ENCODE measurements at regions not wholly inside any gene's neighbourhood (a gene's known extent, or its start where the extent isn't known, plus 50 kb on each side); places are given as distances from the start of the nearest gene placed in this dataset.
A peak's percentile ranks its signal among the peaks of the same experiment; 100 is the strongest.

DNA sequence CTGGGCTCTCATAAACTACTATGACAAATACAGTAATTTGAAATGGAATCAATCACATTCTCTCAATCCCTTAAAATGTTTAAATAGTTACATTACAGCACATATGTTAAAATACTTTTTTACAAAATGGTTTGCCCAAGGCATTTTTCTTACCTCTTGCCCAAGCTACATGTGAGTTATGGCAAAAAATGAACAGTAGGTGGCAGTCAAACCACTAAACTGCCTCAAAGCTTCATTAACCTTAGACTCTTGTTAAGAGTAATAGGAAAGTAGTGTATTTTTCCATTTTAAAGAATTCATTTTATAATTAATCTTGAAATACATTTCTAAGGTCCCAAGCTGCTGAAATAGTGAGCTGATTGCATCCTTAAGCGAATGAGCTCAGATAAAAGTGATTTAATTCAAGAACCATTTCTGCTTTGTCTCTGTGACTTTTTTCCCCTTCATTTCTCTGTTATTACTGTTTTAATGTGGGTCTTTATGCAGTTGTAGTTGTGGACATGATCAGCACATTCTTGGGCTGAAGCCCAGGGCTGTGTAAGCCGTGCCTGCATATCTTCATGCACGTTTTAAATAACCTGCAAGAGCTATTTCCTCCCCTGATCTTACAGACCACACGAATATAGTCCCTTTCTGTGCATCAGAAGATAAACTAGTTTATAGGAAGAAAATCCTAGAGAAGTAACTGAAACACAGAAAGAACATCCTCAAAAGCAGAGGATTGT is 311.8 kb downstream of the LNPK start:
- no peak overlapping the region for H3K4me3 Mint-ChIP-seq
- ChIA-PET POLR2A (no interaction called here), CTCF (interaction anchor here (0.6 to 2.2 kb wide), 19 partner anchors 9 to 408 kb away, joined by 3 to 28 read pairs (median 4); partner anchors contain the start of gene LNPK)
- DNase-seq (ENCODE audit: low spot score) = peak; percentile 21
- no peak overlapping the region for H3K27ac Mint-ChIP-seq
- TF ChIP-seq, protein P1, sequence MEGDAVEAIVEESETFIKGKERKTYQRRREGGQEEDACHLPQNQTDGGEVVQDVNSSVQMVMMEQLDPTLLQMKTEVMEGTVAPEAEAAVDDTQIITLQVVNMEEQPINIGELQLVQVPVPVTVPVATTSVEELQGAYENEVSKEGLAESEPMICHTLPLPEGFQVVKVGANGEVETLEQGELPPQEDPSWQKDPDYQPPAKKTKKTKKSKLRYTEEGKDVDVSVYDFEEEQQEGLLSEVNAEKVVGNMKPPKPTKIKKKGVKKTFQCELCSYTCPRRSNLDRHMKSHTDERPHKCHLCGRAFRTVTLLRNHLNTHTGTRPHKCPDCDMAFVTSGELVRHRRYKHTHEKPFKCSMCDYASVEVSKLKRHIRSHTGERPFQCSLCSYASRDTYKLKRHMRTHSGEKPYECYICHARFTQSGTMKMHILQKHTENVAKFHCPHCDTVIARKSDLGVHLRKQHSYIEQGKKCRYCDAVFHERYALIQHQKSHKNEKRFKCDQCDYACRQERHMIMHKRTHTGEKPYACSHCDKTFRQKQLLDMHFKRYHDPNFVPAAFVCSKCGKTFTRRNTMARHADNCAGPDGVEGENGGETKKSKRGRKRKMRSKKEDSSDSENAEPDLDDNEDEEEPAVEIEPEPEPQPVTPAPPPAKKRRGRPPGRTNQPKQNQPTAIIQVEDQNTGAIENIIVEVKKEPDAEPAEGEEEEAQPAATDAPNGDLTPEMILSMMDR (IDR thresholded peaks at IDR 0.05) = peak; percentile 17; the same call in 1 of the 2 replicates
- no peak for TF ChIP-seq ZNF263 (CRISPR knock-in tag; IDR thresholded peaks at IDR 0.05; ENCODE audit: low read depth)
- TF ChIP-seq ZNF396 (CRISPR knock-in tag; IDR thresholded peaks at IDR 0.05; ENCODE audit: borderline replicate concordance) = no peak
- no peak for TF ChIP-seq JAZF1 (CRISPR knock-in tag; IDR thresholded peaks at IDR 0.05)
- no peak for TF ChIP-seq ERG (CRISPR knock-in tag; IDR thresholded peaks at IDR 0.05)
- TF ChIP-seq ZBTB21 (CRISPR knock-in tag; IDR thresholded peaks at IDR 0.05; ENCODE audit: borderline replicate concordance) = no peak
- no peak for TF ChIP-seq ZSCAN18 (CRISPR knock-in tag; IDR thresholded peaks at IDR 0.05)
- no peak for TF ChIP-seq CBFB (CRISPR knock-in tag; IDR thresholded peaks at IDR 0.05; ENCODE audit: low read depth)
- H3K4me1 Mint-ChIP-seq = peaks cover 5% of the 10 kb centered on the region
- no peaks in the 10 kb centered on the region for H3K36me3 Mint-ChIP-seq
- H3K27me3 Mint-ChIP-seq (ENCODE audit: low read depth) = no peaks in the 10 kb centered on the region
- ATAC-seq = peak; percentile 60; the same call in 1 of the 2 replicates
- H3K9me3 Mint-ChIP-seq = no peaks in the 10 kb centered on the region

DNA sequence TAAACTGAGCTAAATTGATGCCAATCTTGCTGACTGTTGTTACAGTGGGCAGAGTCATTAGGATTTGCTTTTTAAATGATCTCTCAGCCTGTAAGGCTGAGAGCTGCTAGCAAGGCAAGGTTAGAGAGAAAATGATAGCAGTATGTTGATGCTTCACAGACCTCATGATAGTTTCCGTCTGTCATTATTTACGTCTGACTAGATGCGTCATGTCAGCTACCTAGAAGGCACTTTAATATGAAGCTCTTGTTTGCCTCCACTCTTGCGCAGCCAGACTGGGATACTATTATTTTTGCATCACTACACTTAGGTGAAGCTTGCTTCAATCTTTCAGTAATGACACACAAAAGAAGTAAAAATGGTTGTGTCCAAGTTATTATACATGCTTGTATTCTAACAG is 313.8 kb downstream of the LNPK start:
- H3K4me1 Mint-ChIP-seq = peaks cover 2% of the 10 kb centered on the region; the same call in 1 of the 2 replicates
- H3K4me3 Mint-ChIP-seq = no peak overlapping the region
- H3K9me3 Mint-ChIP-seq = no peaks in the 10 kb centered on the region
- H3K27me3 Mint-ChIP-seq (ENCODE audit: low read depth) = no peaks in the 10 kb centered on the region
- CTCF ChIA-PET = interaction anchor here (1.0 to 1.2 kb wide), 2 partner anchors 186 to 410 kb away, joined by 3 read pairs; no protein-coding TSS in a partner anchor
- no peak for ATAC-seq
- POLR2A ChIA-PET = no interaction called here
- no peak overlapping the region for H3K27ac Mint-ChIP-seq
- H3K36me3 Mint-ChIP-seq = no peaks in the 10 kb centered on the region
- DNase-seq (ENCODE audit: low spot score) = no peak
- TF ChIP-seq, protein P2, sequence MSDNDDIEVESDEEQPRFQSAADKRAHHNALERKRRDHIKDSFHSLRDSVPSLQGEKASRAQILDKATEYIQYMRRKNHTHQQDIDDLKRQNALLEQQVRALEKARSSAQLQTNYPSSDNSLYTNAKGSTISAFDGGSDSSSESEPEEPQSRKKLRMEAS (CRISPR knock-in tag; IDR thresholded peaks at IDR 0.05) = no peak
- TF ChIP-seq NR1H2 (CRISPR knock-in tag; IDR thresholded peaks at IDR 0.05) (no peak), IRF1 (CRISPR knock-in tag; IDR thresholded peaks at IDR 0.05) (no peak), OVOL2 (CRISPR knock-in tag; IDR thresholded peaks at IDR 0.05; ENCODE audit: borderline replicate concordance) (no peak), CREM (CRISPR knock-in tag; IDR thresholded peaks at IDR 0.05) (no peak), STAT6 (CRISPR knock-in tag; conservative IDR thresholded peaks at IDR 0.05; ENCODE audit: low read depth) (no peak), ZNF281 (CRISPR knock-in tag; IDR thresholded peaks at IDR 0.05) (no peak), ERG (CRISPR knock-in tag; IDR thresholded peaks at IDR 0.05) (no peak), JUN (CRISPR knock-in tag; IDR thresholded peaks at IDR 0.05) (no peak), ZNF396 (CRISPR knock-in tag; IDR thresholded peaks at IDR 0.05; ENCODE audit: borderline replicate concordance) (no peak), ZNF263 (CRISPR knock-in tag; IDR thresholded peaks at IDR 0.05; ENCODE audit: low read depth) (no peak), SMAD4 (CRISPR knock-in tag; IDR thresholded peaks at IDR 0.05) (no peak)
- TF ChIP-seq, protein P3, sequence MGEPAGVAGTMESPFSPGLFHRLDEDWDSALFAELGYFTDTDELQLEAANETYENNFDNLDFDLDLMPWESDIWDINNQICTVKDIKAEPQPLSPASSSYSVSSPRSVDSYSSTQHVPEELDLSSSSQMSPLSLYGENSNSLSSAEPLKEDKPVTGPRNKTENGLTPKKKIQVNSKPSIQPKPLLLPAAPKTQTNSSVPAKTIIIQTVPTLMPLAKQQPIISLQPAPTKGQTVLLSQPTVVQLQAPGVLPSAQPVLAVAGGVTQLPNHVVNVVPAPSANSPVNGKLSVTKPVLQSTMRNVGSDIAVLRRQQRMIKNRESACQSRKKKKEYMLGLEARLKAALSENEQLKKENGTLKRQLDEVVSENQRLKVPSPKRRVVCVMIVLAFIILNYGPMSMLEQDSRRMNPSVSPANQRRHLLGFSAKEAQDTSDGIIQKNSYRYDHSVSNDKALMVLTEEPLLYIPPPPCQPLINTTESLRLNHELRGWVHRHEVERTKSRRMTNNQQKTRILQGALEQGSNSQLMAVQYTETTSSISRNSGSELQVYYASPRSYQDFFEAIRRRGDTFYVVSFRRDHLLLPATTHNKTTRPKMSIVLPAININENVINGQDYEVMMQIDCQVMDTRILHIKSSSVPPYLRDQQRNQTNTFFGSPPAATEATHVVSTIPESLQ (CRISPR knock-in tag; IDR thresholded peaks at IDR 0.05) = no peak
